Stomach (tissue), 8 donors: ENCODE measurements at regions not wholly inside any gene's neighbourhood (a gene's known extent, or its start where the extent isn't known, plus 50 kb on each side); places are given as distances from the start of the nearest gene placed in this dataset.
A peak's percentile ranks its signal among the peaks of the same experiment; 100 is the strongest.

Source experiments
- DNase-seq, 2 donors: peaks; one replicate each; pipeline versions ENCODE4 v3.0.0 to v3.0.0-alpha.2; 2013 to 2019
- H3K27ac ChIP-seq, 5 donors: fragments of 200-600 bp in 4 of 5; sonication (generic) in 4 of 5; one replicate each; pipeline ENCODE4 v1.5.1; 2013 to 2019; ENCODE audit warnings: mild to moderate bottlenecking in 1 of 5, moderate library complexity in 1 of 5
- H3K27me3 ChIP-seq, 3 donors: fragments of 200-600 bp; sonication (generic); one replicate each; pipeline ENCODE4 v1.5.1; 2017 to 2019; ENCODE audit warnings: mixed run types in 1 of 3
- H3K36me3 ChIP-seq, 4 donors: fragments of 200-600 bp; sonication (generic); 1 replicate in 3 of 4; 2 replicates in 1 of 4; pipeline ENCODE4 v1.5.1; 2016 to 2019
- H3K4me1 ChIP-seq, 4 donors: fragments of 200-600 bp; sonication (generic); one replicate each; pipeline ENCODE4 v1.5.1; 2016 to 2019
- H3K4me3 ChIP-seq, 4 donors: fragments of 200-600 bp; sonication (generic) in 3 of 4; one replicate each; pipeline ENCODE4 v1.5.1; 2016 to 2019; ENCODE audit warnings: mild to moderate bottlenecking in 1 of 4
- H3K9me3 ChIP-seq, 4 donors: fragments of 200-600 bp; sonication (generic); one replicate each; pipeline ENCODE4 v1.5.1; 2016 to 2019
- EP300 ChIP-seq: sonication (generic); formaldehyde crosslinking; IDR thresholded peaks from one replicate; pipeline ENCODE4 v1.6.1; 2017; ENCODE audit warnings: antibody characterized with exemption
- POLR2A ChIP-seq, 4 donors: fragments of 450-650 bp; IDR thresholded peaks; one replicate each; pipeline ENCODE4 v1.6.1; 2016; ENCODE audit warnings: antibody characterized with exemption in 4 of 4, control low read depth in 2 of 4, mild to moderate bottlenecking in 1 of 4, moderate library complexity in 1 of 4
- POLR2AphosphoS5 ChIP-seq, 3 donors: sonication (generic); formaldehyde crosslinking; IDR thresholded peaks; one replicate each; pipeline ENCODE4 v1.6.1; 2016; ENCODE audit warnings: antibody characterized with exemption in 3 of 3
- WGBS, 5 donors: extraction: QIAGEN DNeasy Blood & Tissue Kit in 3 of 5; methylation state at CpG; one replicate each; pipeline versions ENCODE4 v1.1.5 to v1.1.7; 2013 to 2018; 5-methylcytosine and 5-hydroxymethylcytosine counted together
- intact Hi-C: fragments of 100-400 bp; cut with DNase I; formaldehyde crosslinking; loops from one replicate; pipeline ENCODE4 v1.15.1; 2023; ENCODE audit warnings: low total_unique reads
- TF ChIP-seq, protein P1 (sequence below), 7 experiments: fragments of 450-650 bp in 4 of 7; fragments of 200-600 bp in 3 of 7; sonication (generic) in 3 of 7; IDR thresholded peaks; one replicate each; pipeline ENCODE4 v1.5.1; 2016 to 2019; ENCODE audit warnings: antibody characterized with exemption in 7 of 7, control low read depth in 2 of 7, mild to moderate bottlenecking in 1 of 7
- donor health status: healthy with polysubstance abuse.
- donor health status: Bipolar disorder and iron deficiency.
- donor health status: healthy.

DNA sequence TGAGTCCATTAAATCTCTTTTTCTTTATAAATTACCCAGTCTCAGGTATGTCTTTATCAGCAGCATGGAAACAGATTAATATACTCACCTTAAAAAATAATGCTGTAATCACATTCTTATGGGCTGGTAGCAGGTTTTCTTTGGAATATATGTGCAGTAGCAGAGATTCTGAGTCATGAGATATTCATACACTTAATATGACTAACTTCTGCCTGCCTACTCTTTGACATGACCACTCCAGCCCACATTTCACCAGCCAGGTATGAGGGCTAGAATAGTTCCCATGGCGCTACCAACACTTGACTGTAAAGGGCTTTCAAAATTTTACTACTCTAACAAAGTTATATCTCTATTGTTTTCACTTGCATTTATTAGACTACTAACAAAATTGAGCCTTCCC lies 74.1 kb upstream of the GHR start:
- no peak overlapping the region for H3K27ac ChIP-seq
- no peak overlapping the region for H3K4me3 ChIP-seq
- 75 to 97% (median 86%) methylated on average over 1 of the region's 1 CpG for WGBS, 5 donors
- H3K27me3 ChIP-seq = no peaks in the 10 kb centered on the region
- H3K36me3 ChIP-seq = no peaks in the 10 kb centered on the region
- TF ChIP-seq, protein P1, sequence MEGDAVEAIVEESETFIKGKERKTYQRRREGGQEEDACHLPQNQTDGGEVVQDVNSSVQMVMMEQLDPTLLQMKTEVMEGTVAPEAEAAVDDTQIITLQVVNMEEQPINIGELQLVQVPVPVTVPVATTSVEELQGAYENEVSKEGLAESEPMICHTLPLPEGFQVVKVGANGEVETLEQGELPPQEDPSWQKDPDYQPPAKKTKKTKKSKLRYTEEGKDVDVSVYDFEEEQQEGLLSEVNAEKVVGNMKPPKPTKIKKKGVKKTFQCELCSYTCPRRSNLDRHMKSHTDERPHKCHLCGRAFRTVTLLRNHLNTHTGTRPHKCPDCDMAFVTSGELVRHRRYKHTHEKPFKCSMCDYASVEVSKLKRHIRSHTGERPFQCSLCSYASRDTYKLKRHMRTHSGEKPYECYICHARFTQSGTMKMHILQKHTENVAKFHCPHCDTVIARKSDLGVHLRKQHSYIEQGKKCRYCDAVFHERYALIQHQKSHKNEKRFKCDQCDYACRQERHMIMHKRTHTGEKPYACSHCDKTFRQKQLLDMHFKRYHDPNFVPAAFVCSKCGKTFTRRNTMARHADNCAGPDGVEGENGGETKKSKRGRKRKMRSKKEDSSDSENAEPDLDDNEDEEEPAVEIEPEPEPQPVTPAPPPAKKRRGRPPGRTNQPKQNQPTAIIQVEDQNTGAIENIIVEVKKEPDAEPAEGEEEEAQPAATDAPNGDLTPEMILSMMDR (IDR thresholded peaks at IDR 0.05) = no peak
- no peak for TF ChIP-seq EP300
- TF ChIP-seq POLR2A (IDR thresholded peaks at IDR 0.05) = no peak
- TF ChIP-seq POLR2AphosphoS5 (IDR thresholded peaks at IDR 0.05) = no peak
- DNase-seq = no peak
- peaks cover 0 to 8% (median 7%) of the 10 kb centered on the region in 4 donors for H3K9me3 ChIP-seq
- no peaks in the 10 kb centered on the region for H3K4me1 ChIP-seq
- intact Hi-C loops = no loop called here

DNA sequence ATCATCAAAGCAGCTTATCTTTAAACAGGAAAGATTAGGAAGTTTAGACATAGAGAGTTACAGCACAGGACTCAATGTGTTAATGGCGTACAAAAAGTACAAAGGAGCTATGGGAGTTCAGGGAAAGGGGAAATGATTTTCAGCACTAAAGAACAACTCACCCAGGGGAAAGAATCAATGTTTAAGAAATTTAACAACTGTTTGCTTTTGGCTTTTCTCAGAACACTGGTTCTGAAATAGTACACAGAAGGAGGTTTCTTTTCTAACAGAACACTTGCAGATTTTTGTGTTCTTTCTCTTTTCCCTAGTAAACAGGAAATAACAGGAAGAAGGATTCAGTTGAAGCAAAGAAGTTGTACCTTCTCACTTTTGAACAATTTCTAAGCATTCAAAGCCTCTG lies 71.3 kb upstream of the GHR start:
- Histone ChIP-seq H3K4me1 (no peaks in the 10 kb centered on the region), H3K27ac (no peak overlapping the region), H3K4me3 (no peak overlapping the region), H3K9me3 (peaks cover 0 to 8% (median 7%) of the 10 kb centered on the region in 4 donors), H3K36me3 (no peaks in the 10 kb centered on the region), H3K27me3 (no peaks in the 10 kb centered on the region)
- TF ChIP-seq EP300 (no peak), POLR2A (IDR thresholded peaks at IDR 0.05) (no peak), POLR2AphosphoS5 (IDR thresholded peaks at IDR 0.05) (no peak)
- TF ChIP-seq, protein P1 (IDR thresholded peaks at IDR 0.05) = no peak
- 64 to 73% (median 70%) methylated on average over 1 of the region's 1 CpG for WGBS, 5 donors
- no peak for DNase-seq
- intact Hi-C loops = no loop called here

DNA sequence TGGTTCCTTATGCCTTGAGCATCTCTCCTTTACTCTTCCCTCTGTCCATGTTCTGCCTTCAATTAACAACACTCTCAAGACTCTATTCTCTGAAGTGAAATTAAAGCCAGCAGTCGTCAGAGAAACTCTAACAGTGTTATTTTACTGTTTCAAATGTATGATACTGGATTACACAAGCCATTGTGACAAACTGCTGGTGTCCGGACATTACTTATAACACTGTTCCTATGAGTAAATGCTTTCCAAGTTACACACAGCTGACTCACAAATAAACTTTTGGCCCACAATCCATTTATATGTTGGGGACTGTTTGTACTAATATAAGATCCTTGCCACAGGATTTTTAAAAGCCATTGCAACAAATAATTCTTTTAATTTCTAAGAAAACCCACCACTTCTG lies 63.2 kb upstream of the GHR start:
- Histone ChIP-seq H3K27ac (peak overlapping the region in 1 of 5 donors; percentile 43), H3K4me1 (no peaks in the 10 kb centered on the region), H3K9me3 (no peaks in the 10 kb centered on the region), H3K36me3 (no peaks in the 10 kb centered on the region), H3K27me3 (no peaks in the 10 kb centered on the region), H3K4me3 (no peak overlapping the region)
- TF ChIP-seq POLR2A (IDR thresholded peaks at IDR 0.05) (no peak), POLR2AphosphoS5 (IDR thresholded peaks at IDR 0.05) (peak in 1 of 3 donors; percentile 58), EP300 (no peak)
- TF ChIP-seq, protein P1 (IDR thresholded peaks at IDR 0.05) = no peak
- WGBS, 5 donors = 20 to 41% (median 25%) methylated on average over 2 of the region's 2 CpGs
- intact Hi-C loops = no loop called here
- DNase-seq = peak in 1 of 2 donors; percentile 2

DNA sequence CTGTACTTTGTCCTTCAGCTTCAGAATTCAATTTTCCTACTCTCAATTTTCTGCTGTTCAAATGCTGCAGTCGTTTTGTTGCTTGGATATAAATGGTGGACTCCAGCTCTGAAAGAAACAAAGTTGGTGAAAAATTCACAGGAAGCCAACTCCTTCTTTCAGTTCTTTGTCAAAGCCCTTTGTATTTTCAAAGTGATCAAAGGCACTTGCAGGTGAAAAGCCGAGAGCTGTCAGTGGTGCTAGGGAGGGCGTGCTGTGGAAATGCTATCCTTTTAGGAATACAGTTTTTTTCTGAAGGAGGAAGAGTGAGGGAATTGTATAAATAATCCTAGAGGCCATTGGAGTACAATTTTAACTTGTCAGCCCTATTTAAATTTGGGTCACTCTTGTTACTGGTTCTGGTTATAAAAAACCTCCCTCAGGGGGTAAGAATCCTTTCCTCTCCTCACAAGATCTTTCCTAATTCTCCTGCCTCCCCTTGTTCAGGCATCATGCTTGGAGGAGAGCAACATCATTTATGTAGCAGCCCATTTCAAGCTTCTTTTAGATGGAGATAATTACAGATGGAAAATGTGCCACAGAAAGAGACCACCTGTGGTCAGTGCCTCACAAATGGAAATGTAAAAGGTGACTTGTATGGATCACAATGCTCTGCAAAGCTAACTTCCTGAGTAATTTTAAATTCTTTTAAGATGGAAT lies 62.5 kb upstream of the GHR start:
- H3K4me3 ChIP-seq = no peak overlapping the region
- no peaks in the 10 kb centered on the region for H3K36me3 ChIP-seq
- no peaks in the 10 kb centered on the region for H3K4me1 ChIP-seq
- TF ChIP-seq EP300 (no peak), POLR2AphosphoS5 (IDR thresholded peaks at IDR 0.05) (no peak), POLR2A (IDR thresholded peaks at IDR 0.05) (no peak)
- TF ChIP-seq, protein P1 (IDR thresholded peaks at IDR 0.05) = no peak
- intact Hi-C loops = no loop called here
- H3K27me3 ChIP-seq = no peaks in the 10 kb centered on the region
- no peaks in the 10 kb centered on the region for H3K9me3 ChIP-seq
- peak overlapping the region in 1 of 5 donors; percentile 40 for H3K27ac ChIP-seq
- DNase-seq = no peak
- WGBS, 5 donors = 20 to 39% (median 26%) methylated on average over 3 of the region's 3 CpGs
